Body of pancreas (tissue), 4 donors: ENCODE measurements at regions not wholly inside any gene's neighbourhood (a gene's known extent, or its start where the extent isn't known, plus 50 kb on each side); places are given as distances from the start of the nearest gene placed in this dataset.

Experiments
- CTCF ChIP-seq, 7 experiments: fragments of 450-650 bp in 4 of 7; fragments of 200-600 bp in 3 of 7; sonication (generic) in 3 of 7; IDR thresholded peaks; one replicate each; pipeline ENCODE4 v1.5.1; 2016 to 2019; ENCODE audit warnings: antibody characterized with exemption in 7 of 7
- POLR2A ChIP-seq, 3 donors: fragments of 450-650 bp; IDR thresholded peaks; one replicate each; pipeline ENCODE4 v1.6.1; 2016; ENCODE audit warnings: antibody characterized with exemption in 3 of 3, mild to moderate bottlenecking in 2 of 3

DNA sequence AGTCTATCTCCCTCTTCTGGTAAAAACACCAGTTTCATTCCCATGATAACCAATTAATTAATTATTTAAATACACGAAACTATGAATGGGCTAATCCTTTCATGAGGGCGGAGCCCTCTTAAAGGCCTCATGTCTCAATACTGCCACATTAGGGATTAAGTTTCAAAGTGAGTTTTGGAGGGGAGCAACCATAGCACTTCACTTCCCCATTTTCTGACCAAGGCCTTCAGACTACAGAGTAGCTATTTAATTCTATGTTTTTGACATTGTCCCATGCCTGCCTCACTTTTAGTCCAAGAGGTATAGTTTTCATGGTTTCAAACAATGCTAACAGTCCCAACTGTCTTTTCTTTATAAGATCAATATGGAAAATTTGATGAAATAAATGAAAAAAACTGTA is 618.6 kb downstream of the ZWINT start:
- TF ChIP-seq CTCF (IDR thresholded peaks at IDR 0.05): no peak
- no peak for TF ChIP-seq POLR2A (IDR thresholded peaks at IDR 0.05)
